ENCODE measurements at regions not wholly inside any gene's neighbourhood (a gene's known extent, or its start where the extent isn't known, plus 50 kb on each side); places are given as distances from the start of the nearest gene placed in this dataset.

DNA sequence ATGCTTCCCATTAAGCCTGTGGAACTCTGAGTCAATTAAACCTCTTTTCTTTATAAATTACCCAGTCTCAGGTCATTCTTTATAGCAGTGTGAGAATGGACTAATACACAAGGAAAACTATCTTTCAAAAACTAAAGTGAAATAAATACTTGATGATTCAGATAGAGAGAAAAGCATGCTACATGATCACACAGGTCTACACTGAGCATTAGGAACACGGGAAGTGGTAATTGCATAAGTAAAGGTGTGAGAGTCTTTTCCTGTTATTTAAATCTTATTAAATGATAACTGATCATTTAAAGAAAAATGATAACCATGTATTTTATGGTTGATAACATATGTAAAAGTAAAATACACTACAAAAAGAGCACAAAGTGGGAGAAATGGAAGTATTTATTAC is 812.0 kb upstream of the RAB6C start:
- POLR2A ChIA-PET = no interaction called here
- H3K27me3 ChIP-seq (ENCODE audit: control insufficient read depth in 1 of 2, insufficient read depth in 2 of 2, low read length in 2 of 2) = peaks cover 0 to 4% of the 10 kb centered on the region in 2 experiments
- Mint-ChIP-seq H3K27ac (no peak overlapping the region), H3K9me3 (no peaks in the 10 kb centered on the region), H3K27me3 (no peaks in the 10 kb centered on the region), H3K4me3 (no peak overlapping the region), H3K4me1 (ENCODE audit: low read depth) (no peaks in the 10 kb centered on the region), H3K36me3 (ENCODE audit: low read depth) (no peaks in the 10 kb centered on the region)
- ATAC-seq (ENCODE audit: poor library complexity) (no peak), DNase-seq (no peak)
- H3K36me3 ChIP-seq (ENCODE audit: insufficient read depth, low read length) = no peaks in the 10 kb centered on the region
- no peak overlapping the region for H3K4me3 ChIP-seq (ENCODE audit: low read length)
- H3K9me3 ChIP-seq (ENCODE audit: control insufficient read depth in 1 of 2, insufficient read depth in 1 of 2, low read length in 2 of 2) = no peaks in the 10 kb centered on the region
- CTCF ChIA-PET = no interaction called here
- intact Hi-C loops (cut with DNase I, micrococcal nuclease) = no loop called here
- H3K4me1 ChIP-seq (ENCODE audit: insufficient read depth, low read length) = no peaks in the 10 kb centered on the region
- TF ChIP-seq, protein P1, sequence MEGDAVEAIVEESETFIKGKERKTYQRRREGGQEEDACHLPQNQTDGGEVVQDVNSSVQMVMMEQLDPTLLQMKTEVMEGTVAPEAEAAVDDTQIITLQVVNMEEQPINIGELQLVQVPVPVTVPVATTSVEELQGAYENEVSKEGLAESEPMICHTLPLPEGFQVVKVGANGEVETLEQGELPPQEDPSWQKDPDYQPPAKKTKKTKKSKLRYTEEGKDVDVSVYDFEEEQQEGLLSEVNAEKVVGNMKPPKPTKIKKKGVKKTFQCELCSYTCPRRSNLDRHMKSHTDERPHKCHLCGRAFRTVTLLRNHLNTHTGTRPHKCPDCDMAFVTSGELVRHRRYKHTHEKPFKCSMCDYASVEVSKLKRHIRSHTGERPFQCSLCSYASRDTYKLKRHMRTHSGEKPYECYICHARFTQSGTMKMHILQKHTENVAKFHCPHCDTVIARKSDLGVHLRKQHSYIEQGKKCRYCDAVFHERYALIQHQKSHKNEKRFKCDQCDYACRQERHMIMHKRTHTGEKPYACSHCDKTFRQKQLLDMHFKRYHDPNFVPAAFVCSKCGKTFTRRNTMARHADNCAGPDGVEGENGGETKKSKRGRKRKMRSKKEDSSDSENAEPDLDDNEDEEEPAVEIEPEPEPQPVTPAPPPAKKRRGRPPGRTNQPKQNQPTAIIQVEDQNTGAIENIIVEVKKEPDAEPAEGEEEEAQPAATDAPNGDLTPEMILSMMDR (IDR thresholded peaks at IDR 0.05) = no peak
- H3K27ac ChIP-seq (ENCODE audit: low read depth in 1 of 2, low read length in 2 of 2) = no peak overlapping the region

DNA sequence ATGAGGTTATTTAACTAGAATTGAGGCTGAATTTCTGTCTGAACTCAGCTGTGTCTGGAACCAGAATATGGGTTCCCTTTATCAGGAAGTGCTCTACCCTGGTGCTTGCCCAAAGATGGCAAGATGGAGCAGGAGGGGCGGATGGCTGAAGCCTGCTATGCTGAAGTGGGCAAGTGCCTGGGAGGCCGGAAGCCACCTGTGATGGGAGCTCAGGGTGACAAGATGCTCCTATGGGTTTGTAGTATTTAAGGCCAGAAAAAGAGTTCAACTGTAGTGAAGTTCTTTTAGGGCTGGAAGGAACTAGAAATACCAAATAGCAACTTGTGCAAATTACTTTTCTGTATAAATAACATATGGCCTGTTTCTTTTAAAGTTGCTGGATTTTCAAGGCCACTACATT is 808.9 kb upstream of the RAB6C start:
- CTCF ChIA-PET = no interaction called here

DNA sequence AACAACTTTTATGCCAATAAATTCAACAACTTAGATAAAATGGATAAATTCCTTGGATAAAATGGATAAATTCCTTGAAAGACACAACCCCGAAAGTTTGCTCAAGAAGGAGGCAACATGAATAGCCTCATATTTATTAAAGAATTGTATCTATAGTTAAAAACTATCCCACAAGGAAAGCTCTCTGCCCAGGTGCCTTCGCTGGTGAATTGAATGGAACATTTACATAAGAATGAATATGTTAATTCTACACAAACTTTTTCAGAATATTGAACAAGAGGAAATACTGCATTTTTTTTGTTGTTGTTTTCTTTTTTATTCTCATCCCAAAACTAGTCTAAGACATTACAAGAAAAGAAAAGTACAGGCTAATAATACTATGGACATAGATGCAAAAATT is 805.3 kb upstream of the RAB6C start:
- intact Hi-C loops (cut with DNase I, micrococcal nuclease) = no loop called here
- H3K36me3 ChIP-seq (ENCODE audit: insufficient read depth, low read length) = no peaks in the 10 kb centered on the region
- H3K27me3 Mint-ChIP-seq = no peaks in the 10 kb centered on the region
- no peaks in the 10 kb centered on the region for H3K4me1 ChIP-seq (ENCODE audit: insufficient read depth, low read length)
- no peak overlapping the region for H3K27ac ChIP-seq (ENCODE audit: low read depth in 1 of 2, low read length in 2 of 2)
- ATAC-seq (ENCODE audit: poor library complexity) (no peak), DNase-seq (no peak)
- no peaks in the 10 kb centered on the region for H3K4me1 Mint-ChIP-seq (ENCODE audit: low read depth)
- POLR2A ChIA-PET = no interaction called here
- TF ChIP-seq, protein P1 (IDR thresholded peaks at IDR 0.05) = no peak
- H3K36me3 Mint-ChIP-seq (ENCODE audit: low read depth) = no peaks in the 10 kb centered on the region
- H3K9me3 ChIP-seq (ENCODE audit: control insufficient read depth in 1 of 2, insufficient read depth in 1 of 2, low read length in 2 of 2) = peaks cover 0 to 3% of the 10 kb centered on the region in 2 experiments
- H3K4me3 Mint-ChIP-seq = no peak overlapping the region
- no peaks in the 10 kb centered on the region for H3K27me3 ChIP-seq (ENCODE audit: control insufficient read depth in 1 of 2, insufficient read depth in 2 of 2, low read length in 2 of 2)
- H3K4me3 ChIP-seq (ENCODE audit: low read length) = no peak overlapping the region
- no peak overlapping the region for H3K27ac Mint-ChIP-seq
- CTCF ChIA-PET = no interaction called here
- peaks cover 2% of the 10 kb centered on the region for H3K9me3 Mint-ChIP-seq

More for the DNA sequence above, 808.9 kb upstream of the RAB6C start:
- TF ChIP-seq, protein P1 (IDR thresholded peaks at IDR 0.05) = no peak
- intact Hi-C loops (cut with DNase I, micrococcal nuclease) = no loop called here
- H3K36me3 Mint-ChIP-seq (ENCODE audit: low read depth) = no peaks in the 10 kb centered on the region
- H3K4me1 Mint-ChIP-seq (ENCODE audit: low read depth) = no peaks in the 10 kb centered on the region
- POLR2A ChIA-PET = no interaction called here
- H3K27ac Mint-ChIP-seq = no peak overlapping the region
- no peaks in the 10 kb centered on the region for H3K36me3 ChIP-seq (ENCODE audit: insufficient read depth, low read length)
- peaks cover 0 to 4% of the 10 kb centered on the region in 2 experiments for H3K27me3 ChIP-seq (ENCODE audit: control insufficient read depth in 1 of 2, insufficient read depth in 2 of 2, low read length in 2 of 2)
- no peaks in the 10 kb centered on the region for H3K9me3 ChIP-seq (ENCODE audit: control insufficient read depth in 1 of 2, insufficient read depth in 1 of 2, low read length in 2 of 2)
- no peak for ATAC-seq (ENCODE audit: poor library complexity)
- no peak overlapping the region for H3K4me3 Mint-ChIP-seq
- no peak for DNase-seq
- peaks cover 2% of the 10 kb centered on the region for H3K9me3 Mint-ChIP-seq
- H3K27me3 Mint-ChIP-seq = no peaks in the 10 kb centered on the region
- H3K27ac ChIP-seq (ENCODE audit: low read depth in 1 of 2, low read length in 2 of 2) = no peak overlapping the region
- H3K4me1 ChIP-seq (ENCODE audit: insufficient read depth, low read length) = no peaks in the 10 kb centered on the region
- no peak overlapping the region for H3K4me3 ChIP-seq (ENCODE audit: low read length)

Data from CD4-positive, alpha-beta T cell (primary cell).